ENCODE measurements at regions not wholly inside any gene's neighbourhood (a gene's known extent, or its start where the extent isn't known, plus 50 kb on each side); places are given as distances from the start of the nearest gene placed in this dataset.

DNA sequence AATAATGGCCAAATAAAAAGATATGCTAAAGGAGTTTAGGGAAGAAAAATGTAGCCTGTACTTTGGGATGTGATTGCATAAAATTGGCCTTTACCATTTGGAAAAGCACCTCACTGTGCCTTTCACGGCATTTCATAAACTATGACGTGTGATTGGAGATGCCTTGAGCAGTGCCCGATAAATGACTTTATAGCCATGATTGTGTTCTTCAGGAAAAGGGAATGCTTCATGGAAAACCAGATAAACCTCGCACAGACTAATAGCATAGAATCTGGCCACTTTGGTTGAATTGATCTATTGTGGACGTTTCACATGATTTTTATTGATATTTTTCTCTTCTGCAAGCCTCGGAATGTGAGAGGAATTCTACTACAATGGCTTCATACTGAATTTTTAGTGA lies 502.0 kb upstream of the MKI67 start:
- no peak overlapping the region for H2AFZ ChIP-seq (ENCODE audit: low read depth, low read length)
- TF ChIP-seq GATA2 (IDR thresholded peaks at IDR 0.05; ENCODE audit: insufficient read depth, insufficient read length, low read depth, low read length) (no peak), POLR2A (IDR thresholded peaks at IDR 0.05; ENCODE audit: low read depth, low read length) (no peak), EZH2 (IDR thresholded peaks at IDR 0.05; ENCODE audit: borderline replicate concordance, low read depth, low read length, severe bottlenecking) (no peak)
- H3K79me2 ChIP-seq (ENCODE audit: control insufficient read depth, insufficient read depth, low read length) = no peaks in the 10 kb centered on the region
- no peak overlapping the region for H3K4me3 ChIP-seq (replicated peaks in 1 of 3; ENCODE audit: insufficient read depth in 1 of 3, low read depth in 1 of 3, low read length in 3 of 3)
- H3K4me2 ChIP-seq (ENCODE audit: insufficient read depth, low read length) = no peak overlapping the region
- H3K9me1 ChIP-seq (replicated peaks; ENCODE audit: control insufficient read depth, extremely low read depth, insufficient read depth, low read length) = no peaks in the 10 kb centered on the region
- dilution Hi-C loops (cut with MboI; ENCODE audit: extremely low pct_ligation_motif_present, low sequenced_read_pairs) = no loop called here
- intact Hi-C loops (cut with micrococcal nuclease) = no loop called here
- no peaks in the 10 kb centered on the region for H3K9me3 ChIP-seq (replicated peaks; ENCODE audit: control insufficient read depth, insufficient read depth, low read length)
- H3K27me3 ChIP-seq (ENCODE audit: control insufficient read depth in 2 of 2, insufficient read depth in 2 of 2, low read length in 2 of 2) = no peaks in the 10 kb centered on the region
- H3K9ac ChIP-seq (replicated peaks; ENCODE audit: extremely low read depth, insufficient read depth, low read length) = no peak overlapping the region
- POLR2A ChIA-PET = no interaction called here
- no peak for DNase-seq (ENCODE audit: low read depth, low spot score)
- no peaks in the 10 kb centered on the region for H3K4me1 ChIP-seq (ENCODE audit: control insufficient read depth, extremely low read depth, insufficient read depth, low read length)
- H3K36me3 ChIP-seq (ENCODE audit: control insufficient read depth in 2 of 2, extremely low read depth in 1 of 2, insufficient read depth in 2 of 2, low read length in 2 of 2) = no peaks in the 10 kb centered on the region
- no TSS peak for BruUV-seq (replicated peaks)
- CTCF ChIA-PET = no interaction called here
- no peak overlapping the region for H3K27ac ChIP-seq (ENCODE audit: insufficient read depth, low read depth, low read length)
- FAIRE-seq = no peak
- H4K20me1 ChIP-seq (replicated peaks; ENCODE audit: control insufficient read depth, extremely low read depth, insufficient read depth, low read length) = no peaks in the 10 kb centered on the region

DNA sequence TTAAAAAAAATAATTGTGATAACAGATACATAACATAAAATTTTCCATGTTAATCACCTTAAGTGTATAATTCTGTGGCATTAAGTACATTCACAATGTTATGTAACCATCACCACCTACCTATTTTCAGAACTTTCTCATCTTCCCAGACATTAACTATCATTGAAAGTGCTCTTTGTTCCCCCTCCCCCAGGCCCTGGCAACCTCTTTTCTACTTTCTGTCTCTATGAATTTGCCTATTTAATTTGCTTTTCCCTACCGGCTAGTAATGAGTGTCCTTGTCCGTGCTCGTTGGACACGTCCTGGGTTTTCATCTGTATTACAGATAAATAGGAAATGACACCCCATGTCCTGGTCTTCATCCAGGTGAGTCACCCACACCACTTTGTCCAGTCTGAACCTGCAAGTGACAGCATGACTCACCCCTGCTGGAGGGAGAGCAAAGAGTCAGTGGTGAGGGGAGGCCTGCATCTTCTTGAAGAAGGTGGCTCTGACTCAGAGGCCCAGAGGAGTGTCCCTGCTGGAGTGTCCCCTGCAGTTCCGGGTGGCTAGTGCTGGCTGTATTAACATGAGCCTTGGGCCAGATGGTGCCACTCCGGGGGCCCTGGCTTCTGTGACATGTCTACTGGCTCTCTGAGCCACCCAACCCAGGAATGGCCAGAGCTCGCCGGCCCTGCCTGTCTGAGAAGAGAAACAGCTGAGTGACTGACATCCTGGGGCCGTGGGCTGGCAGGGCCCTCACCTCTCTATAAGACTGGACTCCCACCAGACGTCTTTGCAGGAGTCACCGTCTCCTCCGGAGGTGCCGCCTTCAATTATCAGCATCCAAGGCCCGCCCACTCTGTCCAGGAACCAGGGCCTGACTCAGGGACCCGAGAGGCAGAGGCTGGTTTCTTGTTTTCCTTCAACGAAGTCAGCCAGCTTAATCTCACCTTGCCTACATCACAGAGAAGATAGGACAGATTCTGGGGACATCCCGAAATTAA lies 503.2 kb upstream of the MKI67 start:
- no TSS peak for BruUV-seq (replicated peaks)
- no peak overlapping the region for H3K9ac ChIP-seq (replicated peaks; ENCODE audit: extremely low read depth, insufficient read depth, low read length)
- intact Hi-C loops (cut with micrococcal nuclease) (loop anchor here (5.0 kb wide), 1 partner anchor 1343 kb away; no protein-coding TSS in a partner anchor), dilution Hi-C loops (cut with MboI; ENCODE audit: extremely low pct_ligation_motif_present, low sequenced_read_pairs) (no loop called here)
- DNase-seq (ENCODE audit: low read depth, low spot score) (no peak), FAIRE-seq (no peak)
- H3K4me2 ChIP-seq (ENCODE audit: insufficient read depth, low read length) = no peak overlapping the region
- no peaks in the 10 kb centered on the region for H3K4me1 ChIP-seq (ENCODE audit: control insufficient read depth, extremely low read depth, insufficient read depth, low read length)
- no peaks in the 10 kb centered on the region for H3K79me2 ChIP-seq (ENCODE audit: control insufficient read depth, insufficient read depth, low read length)
- no peaks in the 10 kb centered on the region for H3K27me3 ChIP-seq (ENCODE audit: control insufficient read depth in 2 of 2, insufficient read depth in 2 of 2, low read length in 2 of 2)
- no peaks in the 10 kb centered on the region for H4K20me1 ChIP-seq (replicated peaks; ENCODE audit: control insufficient read depth, extremely low read depth, insufficient read depth, low read length)
- TF ChIP-seq GATA2 (IDR thresholded peaks at IDR 0.05; ENCODE audit: insufficient read depth, insufficient read length, low read depth, low read length) (no peak), POLR2AphosphoS5 (IDR thresholded peaks at IDR 0.05; ENCODE audit: insufficient read depth, low read depth, low read length) (no peak), MYC (IDR thresholded peaks at IDR 0.05; ENCODE audit: low read depth, low read length) (no peak), POLR2A (IDR thresholded peaks at IDR 0.05; ENCODE audit: low read depth, low read length) (no peak), FOS (IDR thresholded peaks at IDR 0.05; ENCODE audit: borderline replicate concordance, insufficient read depth, low read length) (no peak), EZH2 (IDR thresholded peaks at IDR 0.05; ENCODE audit: borderline replicate concordance, low read depth, low read length, severe bottlenecking) (no peak), JUN (IDR thresholded peaks at IDR 0.05; ENCODE audit: borderline replicate concordance, insufficient read depth, insufficient read length, low read depth) (no peak)
- TF ChIP-seq, protein P1, sequence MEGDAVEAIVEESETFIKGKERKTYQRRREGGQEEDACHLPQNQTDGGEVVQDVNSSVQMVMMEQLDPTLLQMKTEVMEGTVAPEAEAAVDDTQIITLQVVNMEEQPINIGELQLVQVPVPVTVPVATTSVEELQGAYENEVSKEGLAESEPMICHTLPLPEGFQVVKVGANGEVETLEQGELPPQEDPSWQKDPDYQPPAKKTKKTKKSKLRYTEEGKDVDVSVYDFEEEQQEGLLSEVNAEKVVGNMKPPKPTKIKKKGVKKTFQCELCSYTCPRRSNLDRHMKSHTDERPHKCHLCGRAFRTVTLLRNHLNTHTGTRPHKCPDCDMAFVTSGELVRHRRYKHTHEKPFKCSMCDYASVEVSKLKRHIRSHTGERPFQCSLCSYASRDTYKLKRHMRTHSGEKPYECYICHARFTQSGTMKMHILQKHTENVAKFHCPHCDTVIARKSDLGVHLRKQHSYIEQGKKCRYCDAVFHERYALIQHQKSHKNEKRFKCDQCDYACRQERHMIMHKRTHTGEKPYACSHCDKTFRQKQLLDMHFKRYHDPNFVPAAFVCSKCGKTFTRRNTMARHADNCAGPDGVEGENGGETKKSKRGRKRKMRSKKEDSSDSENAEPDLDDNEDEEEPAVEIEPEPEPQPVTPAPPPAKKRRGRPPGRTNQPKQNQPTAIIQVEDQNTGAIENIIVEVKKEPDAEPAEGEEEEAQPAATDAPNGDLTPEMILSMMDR (IDR thresholded peaks at IDR 0.05; ENCODE audit: extremely low read depth in 1 of 2, insufficient read depth in 1 of 2, low read depth in 1 of 2, low read length in 2 of 2) = no peak
- TF ChIP-seq, protein P2, sequence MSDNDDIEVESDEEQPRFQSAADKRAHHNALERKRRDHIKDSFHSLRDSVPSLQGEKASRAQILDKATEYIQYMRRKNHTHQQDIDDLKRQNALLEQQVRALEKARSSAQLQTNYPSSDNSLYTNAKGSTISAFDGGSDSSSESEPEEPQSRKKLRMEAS (IDR thresholded peaks at IDR 0.05; ENCODE audit: insufficient read depth, insufficient read length) = no peak
- no peaks in the 10 kb centered on the region for H3K9me3 ChIP-seq (replicated peaks; ENCODE audit: control insufficient read depth, insufficient read depth, low read length)
- ChIA-PET POLR2A (no interaction called here), CTCF (no interaction called here)
- no peak overlapping the region for H2AFZ ChIP-seq (ENCODE audit: low read depth, low read length)
- no peak overlapping the region for H3K27ac ChIP-seq (ENCODE audit: insufficient read depth, low read depth, low read length)
- H3K4me3 ChIP-seq (replicated peaks in 1 of 3; ENCODE audit: insufficient read depth in 1 of 3, low read depth in 1 of 3, low read length in 3 of 3) = no peak overlapping the region
- no peaks in the 10 kb centered on the region for H3K36me3 ChIP-seq (ENCODE audit: control insufficient read depth in 2 of 2, extremely low read depth in 1 of 2, insufficient read depth in 2 of 2, low read length in 2 of 2)
- no peaks in the 10 kb centered on the region for H3K9me1 ChIP-seq (replicated peaks; ENCODE audit: control insufficient read depth, extremely low read depth, insufficient read depth, low read length)
